Heart left ventricle (tissue), 16 donors: ENCODE measurements at regions not wholly inside any gene's neighbourhood (a gene's known extent, or its start where the extent isn't known, plus 50 kb on each side); places are given as distances from the start of the nearest gene placed in this dataset.

Experiments used
- ATAC-seq, 4 donors: fragments of 200-7000 bp; cut with Tn5 transposase; one replicate each; pipeline ENCODE4 v1.9.1; 2020 to 2022; ENCODE audit warnings: moderate library complexity in 4 of 4, mild to moderate bottlenecking in 3 of 4, moderate number of reproducible peaks in 1 of 4
- DNase-seq, 5 donors: peaks; one replicate each; pipeline ENCODE4 v3.0.0-alpha.2; 2020
- H3K27ac ChIP-seq, 12 donors: fragments of 200-600 bp; sonication (generic) in 4 of 12; one replicate each; pipeline versions ENCODE4 v1.5.0 to v1.8.0; 2016 to 2022; ENCODE audit warnings: mild to moderate bottlenecking in 2 of 12
- H3K27me3 ChIP-seq, 9 donors: fragments of 200-600 bp; sonication (generic) in 2 of 9; one replicate each; pipeline versions ENCODE4 v1.5.1 to v1.8.0; 2016 to 2022; ENCODE audit warnings: mild to moderate bottlenecking in 3 of 9
- H3K36me3 ChIP-seq, 9 donors: fragments of 200-600 bp; sonication (generic) in 2 of 9; one replicate each; pipeline versions ENCODE4 v1.5.0 to v1.8.0; 2018 to 2022; ENCODE audit warnings: mild to moderate bottlenecking in 2 of 9
- H3K4me1 ChIP-seq, 12 donors: fragments of 200-600 bp; sonication (generic) in 4 of 12; one replicate each; pipeline versions ENCODE4 v1.5.0 to v1.8.0; 2016 to 2022; ENCODE audit warnings: mild to moderate bottlenecking in 3 of 12
- H3K4me3 ChIP-seq, 12 donors: fragments of 200-600 bp; sonication (generic) in 4 of 12; one replicate each; pipeline versions ENCODE4 v1.5.0 to v1.8.0; 2017 to 2022; ENCODE audit warnings: mild to moderate bottlenecking in 9 of 12, moderate library complexity in 4 of 12
- H3K9me3 ChIP-seq, 12 donors: fragments of 200-600 bp; sonication (generic) in 4 of 12; one replicate each; pipeline versions ENCODE4 v1.5.0 to v1.8.0; 2016 to 2022; ENCODE audit warnings: mild to moderate bottlenecking in 1 of 12
- POLR2A ChIP-seq, 2 donors: fragments of 450-650 bp; IDR thresholded peaks; one replicate each; pipeline ENCODE4 v1.6.1; 2017; ENCODE audit warnings: antibody characterized with exemption in 2 of 2, mild to moderate bottlenecking in 2 of 2, moderate library complexity in 2 of 2
- WGBS, 4 donors: extraction: QIAGEN DNeasy Blood & Tissue Kit in 2 of 4; methylation state at CpG; one replicate each; pipeline versions ENCODE4 v1.1.5 to v1.1.7; 2013 to 2018; 5-methylcytosine and 5-hydroxymethylcytosine counted together
- intact Hi-C, 10 donors: fragments of 100-400 bp; cut with DNase I; formaldehyde crosslinking; loops; one replicate each; pipeline versions ENCODE4 v1.11.1 to v1.14.2; 2022
- TF ChIP-seq, protein P1 (sequence below), 12 donors: fragments of 200-600 bp; sonication (generic) in 4 of 12; IDR thresholded peaks; one replicate each; pipeline versions ENCODE4 v1.5.0 to v1.8.0; 2018 to 2022; ENCODE audit warnings: antibody characterized with exemption in 12 of 12, mild to moderate bottlenecking in 5 of 12
- donor health status: ischemic (EF 13 %, LVEDD 7.1; RV severe dilation, severe dysfunction).
- donor health status: healthy with polysubstance abuse.
- donor health status: DM: no; HTN: yes; CAD: no.
- donor health status: DM: no; HTN: no; CAD: no.
- donor health status: ischemic (EF 25% LVEDD 6.9; RV normal size, moderate dysfunction).
- donor health status: ischemic (EF 25% LVEDD 5.7; RV mildly dilated, moderate dysfunction).
- donor health status: healthy.
- donor health status: DM: yes; HTN: yes; CAD: no.
- donor health status: ischemic (EF 35%, LVEDD 5.7; RV mildly dilated, moderate dysfunction).
- donor health status: nonischemic (EF 11% LVEDD 7.7; RV severe dilation, severe dysfunction).
- donor health status: DM: yes; HTN: yes; CAD: no.
- donor health status: PGD.
- donor health status: ischemic (EF 29% LVEDD 5.4; RV normal size, mild dysfunction).
- donor health status: nonischemic (EF 23%, LVEDD 6.1; RV moderate dilation, normal function).

DNA sequence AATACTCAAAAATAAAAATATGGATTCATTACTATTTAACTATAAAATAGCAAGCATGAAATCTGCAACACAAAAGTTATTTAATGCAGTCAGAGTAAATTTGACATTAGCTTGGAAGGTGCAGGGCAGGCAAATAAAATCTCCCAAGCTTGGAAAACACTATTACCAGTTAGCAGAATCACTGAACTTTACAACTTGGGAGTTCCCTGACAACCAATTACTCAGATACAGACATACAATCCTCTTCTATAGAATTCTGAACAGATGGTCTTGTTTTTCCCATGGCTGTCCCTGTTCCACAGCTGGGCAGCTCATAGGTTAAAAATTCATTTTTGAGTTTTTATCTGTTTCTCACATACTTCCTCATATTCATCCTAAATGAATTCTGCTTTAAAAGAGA is 1002.6 kb downstream of the SORCS3 start:
- Histone ChIP-seq H3K4me1 (no peaks in the 10 kb centered on the region), H3K36me3 (no peaks in the 10 kb centered on the region), H3K27ac (no peak overlapping the region), H3K9me3 (peaks cover 0 to 7% (median 0%) of the 10 kb centered on the region in 12 donors), H3K27me3 (no peaks in the 10 kb centered on the region), H3K4me3 (no peak overlapping the region)
- ATAC-seq (no peak), DNase-seq (no peak)
- intact Hi-C loops = no loop called here
- no peak for TF ChIP-seq POLR2A (IDR thresholded peaks at IDR 0.05)
- TF ChIP-seq, protein P1, sequence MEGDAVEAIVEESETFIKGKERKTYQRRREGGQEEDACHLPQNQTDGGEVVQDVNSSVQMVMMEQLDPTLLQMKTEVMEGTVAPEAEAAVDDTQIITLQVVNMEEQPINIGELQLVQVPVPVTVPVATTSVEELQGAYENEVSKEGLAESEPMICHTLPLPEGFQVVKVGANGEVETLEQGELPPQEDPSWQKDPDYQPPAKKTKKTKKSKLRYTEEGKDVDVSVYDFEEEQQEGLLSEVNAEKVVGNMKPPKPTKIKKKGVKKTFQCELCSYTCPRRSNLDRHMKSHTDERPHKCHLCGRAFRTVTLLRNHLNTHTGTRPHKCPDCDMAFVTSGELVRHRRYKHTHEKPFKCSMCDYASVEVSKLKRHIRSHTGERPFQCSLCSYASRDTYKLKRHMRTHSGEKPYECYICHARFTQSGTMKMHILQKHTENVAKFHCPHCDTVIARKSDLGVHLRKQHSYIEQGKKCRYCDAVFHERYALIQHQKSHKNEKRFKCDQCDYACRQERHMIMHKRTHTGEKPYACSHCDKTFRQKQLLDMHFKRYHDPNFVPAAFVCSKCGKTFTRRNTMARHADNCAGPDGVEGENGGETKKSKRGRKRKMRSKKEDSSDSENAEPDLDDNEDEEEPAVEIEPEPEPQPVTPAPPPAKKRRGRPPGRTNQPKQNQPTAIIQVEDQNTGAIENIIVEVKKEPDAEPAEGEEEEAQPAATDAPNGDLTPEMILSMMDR (IDR thresholded peaks at IDR 0.05) = no peak

DNA sequence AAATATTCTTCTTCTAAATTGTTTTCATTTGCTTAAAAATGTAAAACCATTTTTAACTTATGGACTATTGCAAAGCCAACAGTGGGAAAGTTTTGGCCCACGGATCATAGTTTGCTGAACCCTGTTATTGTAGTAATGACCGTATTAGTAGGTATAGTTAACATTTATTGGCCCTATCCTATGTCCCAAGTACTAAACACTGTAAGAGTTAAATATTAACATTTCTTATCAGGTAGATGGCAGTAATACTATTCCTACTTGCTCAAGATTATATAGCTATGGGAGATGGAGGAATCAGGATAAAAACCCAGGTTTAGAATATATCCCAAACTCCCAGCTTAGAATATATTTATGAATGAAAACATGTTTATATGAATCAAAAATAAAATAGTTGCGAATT is 993.2 kb downstream of the SORCS3 start:
- Histone ChIP-seq H3K9me3 (peaks cover 0 to 24% (median 0%) of the 10 kb centered on the region in 12 donors), H3K27ac (no peak overlapping the region), H3K4me3 (no peak overlapping the region), H3K4me1 (no peaks in the 10 kb centered on the region), H3K27me3 (no peaks in the 10 kb centered on the region), H3K36me3 (no peaks in the 10 kb centered on the region)
- 77 to 83% (median 81%) methylated on average over 3 of the region's 3 CpGs for WGBS, 4 donors
- intact Hi-C loops = no loop called here
- ATAC-seq (no peak), DNase-seq (no peak)
- TF ChIP-seq, protein P1 (IDR thresholded peaks at IDR 0.05) = no peak
- TF ChIP-seq POLR2A (IDR thresholded peaks at IDR 0.05) = no peak

DNA sequence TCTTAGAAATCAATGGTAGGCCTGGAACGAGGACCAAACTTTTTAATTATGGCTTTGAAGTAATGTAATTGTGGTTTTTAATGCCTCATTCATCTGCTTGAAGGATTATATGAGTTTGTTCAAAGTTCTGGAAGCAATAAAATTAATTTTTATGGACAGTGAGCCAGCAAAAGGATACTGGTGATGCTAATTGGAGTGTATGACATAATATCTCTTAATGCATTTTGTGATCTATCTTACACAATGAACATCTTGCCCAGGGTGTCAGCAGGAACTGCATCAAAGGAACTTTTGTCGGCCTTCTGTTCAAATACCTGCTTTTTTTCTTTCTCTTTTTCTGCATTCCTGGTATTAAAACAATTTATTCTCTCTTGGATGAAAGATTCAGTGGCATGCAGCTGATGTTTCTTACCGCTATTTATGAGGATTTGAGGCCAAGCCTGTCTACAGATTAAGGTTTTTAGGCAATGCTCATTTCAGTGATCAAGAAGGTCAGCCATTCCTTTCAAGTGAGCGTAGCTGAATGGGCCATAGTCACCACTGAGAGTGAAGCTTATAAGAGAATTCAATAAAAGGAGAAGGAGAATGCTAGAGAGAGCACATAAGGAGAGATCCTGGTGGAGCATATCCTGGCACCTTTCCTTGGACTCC is 974.8 kb downstream of the SORCS3 start:
- Histone ChIP-seq H3K4me1 (no peaks in the 10 kb centered on the region), H3K27ac (no peak overlapping the region), H3K4me3 (no peak overlapping the region), H3K27me3 (no peaks in the 10 kb centered on the region), H3K36me3 (no peaks in the 10 kb centered on the region), H3K9me3 (peaks cover 0 to 3% (median 0%) of the 10 kb centered on the region in 12 donors)
- intact Hi-C loops = no loop called here
- ATAC-seq = no peak
- no peak for DNase-seq
- WGBS, 4 donors = 70 to 83% (median 73%) methylated on average over 4 of the region's 4 CpGs
- TF ChIP-seq, protein P1 (IDR thresholded peaks at IDR 0.05) = no peak
- TF ChIP-seq POLR2A (IDR thresholded peaks at IDR 0.05) = no peak

DNA sequence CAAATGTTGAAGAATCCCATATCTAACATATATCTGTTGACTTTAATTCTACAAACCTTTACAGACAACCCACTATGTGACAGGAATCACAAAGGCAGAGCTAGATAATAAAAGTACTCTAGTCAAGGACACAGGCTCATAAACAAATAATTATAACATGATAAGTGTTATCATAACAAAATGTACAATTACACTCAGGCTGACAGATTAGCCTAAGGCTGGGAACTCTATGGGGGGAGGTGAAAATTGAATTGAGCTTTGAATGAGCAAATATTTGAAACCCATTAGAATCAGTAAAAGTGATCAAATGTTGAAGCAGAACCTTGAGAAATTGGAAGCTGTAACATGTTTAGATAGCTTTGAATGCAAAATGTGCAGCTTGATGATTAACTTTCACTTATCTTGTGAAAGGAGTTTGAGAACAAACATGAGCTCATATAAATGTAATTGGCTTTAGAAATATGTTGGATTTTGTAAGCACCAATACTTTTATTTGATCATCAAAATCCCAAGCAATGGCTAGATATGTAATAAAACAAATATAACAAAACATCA is 970.2 kb downstream of the SORCS3 start:
- H3K27me3 ChIP-seq = no peaks in the 10 kb centered on the region

More for the DNA sequence above, 970.2 kb downstream of the SORCS3 start:
- no peak for ATAC-seq
- intact Hi-C loops = no loop called here
- Histone ChIP-seq H3K4me3 (no peak overlapping the region), H3K4me1 (no peaks in the 10 kb centered on the region), H3K36me3 (no peaks in the 10 kb centered on the region), H3K27ac (no peak overlapping the region), H3K9me3 (peaks cover 0 to 8% (median 0%) of the 10 kb centered on the region in 12 donors)
- DNase-seq = no peak
- no peak for TF ChIP-seq POLR2A (IDR thresholded peaks at IDR 0.05)
- TF ChIP-seq, protein P1 (IDR thresholded peaks at IDR 0.05) = no peak
